Astrocyte (in vitro differentiated cells and primary cell): ENCODE measurements at regions not wholly inside any gene's neighbourhood (a gene's known extent, or its start where the extent isn't known, plus 50 kb on each side); places are given as distances from the start of the nearest gene placed in this dataset.

Source experiments
- CTCF ChIP-seq: IDR thresholded peaks from 2 replicates; pipeline ENCODE4 v1.5.1; 2011; ENCODE audit warnings: low read depth, mild to moderate bottlenecking, inconsistent platforms, low read length, moderate library complexity; ENCODE audit not compliant: insufficient read depth
- EZH2 ChIP-seq: IDR thresholded peaks from 2 replicates; pipeline ENCODE4 v1.6.1; 2012; ENCODE audit warnings: mild to moderate bottlenecking, low read length, inconsistent platforms; ENCODE audit not compliant: insufficient read depth

- TF ChIP-seq CTCF (no peak), EZH2 (no peak)
Measured at GRCh38 chr9:28971881-28972280, 1398.6 kb upstream of the C9orf72 start.
